ENCODE measurements at regions not wholly inside any gene's neighbourhood (a gene's known extent, or its start where the extent isn't known, plus 50 kb on each side); places are given as distances from the start of the nearest gene placed in this dataset.

GRCh38 chr7:22913158-22913557, 90.5 kb upstream of the TOMM7 start:
- no peaks in the 10 kb centered on the region for H4K20me1 ChIP-seq (ENCODE audit: control insufficient read depth, extremely low read depth, insufficient read depth, low read length)
- no peak for FAIRE-seq
- H2AFZ ChIP-seq (ENCODE audit: control insufficient read depth, low read length): no peak overlapping the region
- H3K4me1 ChIP-seq (ENCODE audit: control insufficient read depth, extremely low read depth, insufficient read depth, low read length): no peaks in the 10 kb centered on the region
- no peak overlapping the region for H3K4me3 ChIP-seq (ENCODE audit: control insufficient read depth in 2 of 3, extremely low read depth in 1 of 3, insufficient read depth in 2 of 3, low read depth in 1 of 3, low read length in 3 of 3)
- no peak for TF ChIP-seq CTCF (optimal IDR thresholded peaks at IDR 0.05 in 1 of 3, IDR thresholded peaks at IDR 0.05 in 1 of 3, conservative IDR thresholded peaks at IDR 0.05 in 1 of 3; ENCODE audit: extremely low read depth in 1 of 3, insufficient read depth in 2 of 3, low read length in 3 of 3)
- TF ChIP-seq EZH2 (IDR thresholded peaks at IDR 0.05; ENCODE audit: low read length): no peak
- no peak for DNase-seq (ENCODE audit: low read depth, low spot score)
- no peaks in the 10 kb centered on the region for H3K9me1 ChIP-seq (ENCODE audit: control insufficient read depth, extremely low read depth, insufficient read depth, low read length)
- H3K27ac ChIP-seq (ENCODE audit: control insufficient read depth, insufficient read depth, low read length): no peak overlapping the region
- peaks cover 0 to 3% of the 10 kb centered on the region in 2 experiments for H3K36me3 ChIP-seq (ENCODE audit: control insufficient read depth in 2 of 2, extremely low read depth in 1 of 2, insufficient read depth in 2 of 2, low read length in 2 of 2)
- H3K4me2 ChIP-seq (ENCODE audit: control insufficient read depth, extremely low read depth, insufficient read depth, low read depth, low read length): no peak overlapping the region
- H3K9me3 ChIP-seq (ENCODE audit: control insufficient read depth, low read depth, low read length): no peaks in the 10 kb centered on the region
- no peaks in the 10 kb centered on the region for H3K27me3 ChIP-seq (ENCODE audit: control insufficient read depth, extremely low read depth, insufficient read depth, low read length)
- no peak overlapping the region for H3K9ac ChIP-seq (ENCODE audit: control insufficient read depth, extremely low read depth, insufficient read depth, low read length)
- dilution Hi-C loops (cut with MboI; ENCODE audit: extremely low pct_ligation_motif_present, low sequenced_read_pairs): no loop called here
- no peaks in the 10 kb centered on the region for H3K79me2 ChIP-seq (ENCODE audit: control insufficient read depth, insufficient read depth, low read length)

- H3K4me1 ChIP-seq (ENCODE audit: control insufficient read depth, extremely low read depth, insufficient read depth, low read length): no peaks in the 10 kb centered on the region
- no peak for DNase-seq (ENCODE audit: low read depth, low spot score)
- no peaks in the 10 kb centered on the region for H3K9me3 ChIP-seq (ENCODE audit: control insufficient read depth, low read depth, low read length)
- H3K27ac ChIP-seq (ENCODE audit: control insufficient read depth, insufficient read depth, low read length): no peak overlapping the region
- no peaks in the 10 kb centered on the region for H3K27me3 ChIP-seq (ENCODE audit: control insufficient read depth, extremely low read depth, insufficient read depth, low read length)
- FAIRE-seq: no peak
- no peak overlapping the region for H3K4me2 ChIP-seq (ENCODE audit: control insufficient read depth, extremely low read depth, insufficient read depth, low read depth, low read length)
- peaks cover 0 to 3% of the 10 kb centered on the region in 2 experiments for H3K36me3 ChIP-seq (ENCODE audit: control insufficient read depth in 2 of 2, extremely low read depth in 1 of 2, insufficient read depth in 2 of 2, low read length in 2 of 2)
- no peaks in the 10 kb centered on the region for H3K79me2 ChIP-seq (ENCODE audit: control insufficient read depth, insufficient read depth, low read length)
- no peak overlapping the region for H3K4me3 ChIP-seq (ENCODE audit: control insufficient read depth in 2 of 3, extremely low read depth in 1 of 3, insufficient read depth in 2 of 3, low read depth in 1 of 3, low read length in 3 of 3)
- H3K9me1 ChIP-seq (ENCODE audit: control insufficient read depth, extremely low read depth, insufficient read depth, low read length): no peaks in the 10 kb centered on the region
- no peak overlapping the region for H3K9ac ChIP-seq (ENCODE audit: control insufficient read depth, extremely low read depth, insufficient read depth, low read length)
- TF ChIP-seq CTCF (optimal IDR thresholded peaks at IDR 0.05 in 1 of 3, IDR thresholded peaks at IDR 0.05 in 1 of 3, conservative IDR thresholded peaks at IDR 0.05 in 1 of 3; ENCODE audit: extremely low read depth in 1 of 3, insufficient read depth in 2 of 3, low read length in 3 of 3) (no peak), EZH2 (IDR thresholded peaks at IDR 0.05; ENCODE audit: low read length) (no peak)
- dilution Hi-C loops (cut with MboI; ENCODE audit: extremely low pct_ligation_motif_present, low sequenced_read_pairs): no loop called here
- no peak overlapping the region for H2AFZ ChIP-seq (ENCODE audit: control insufficient read depth, low read length)
- no peaks in the 10 kb centered on the region for H4K20me1 ChIP-seq (ENCODE audit: control insufficient read depth, extremely low read depth, insufficient read depth, low read length)
These were observed 89.2 kb upstream of the TOMM7 start for GRCh38 chr7:22911889-22912288.
